ENCODE measurements at regions not wholly inside any gene's neighbourhood (a gene's known extent, or its start where the extent isn't known, plus 50 kb on each side); places are given as distances from the start of the nearest gene placed in this dataset.

- no peak overlapping the region for H3K27ac ChIP-seq (ENCODE audit: low read depth, low read length)
- POLR2A ChIA-PET = no interaction called here
- H3K9me3 ChIP-seq (ENCODE audit: control insufficient read depth, insufficient read depth, low read length) = no peaks in the 10 kb centered on the region
- no peaks in the 10 kb centered on the region for H3K27me3 ChIP-seq (ENCODE audit: control insufficient read depth, insufficient read depth, low read length)
- CTCF ChIA-PET = no interaction called here
- DNase-seq (ENCODE audit: low read depth, low spot score) = no peak
- H3K4me3 ChIP-seq (ENCODE audit: low read depth, low read length) = no peak overlapping the region
- no peak for TF ChIP-seq CTCF (IDR thresholded peaks at IDR 0.05; ENCODE audit: low read depth, low read length)
Measured at GRCh38 chrX:16311671-16312070, 144.4 kb downstream of the MAGEB17 start.

GRCh38 chrX:16312761-16313623 lies 145.7 kb downstream of the MAGEB17 start:
- Histone ChIP-seq H3K9me3 (ENCODE audit: control insufficient read depth, insufficient read depth, low read length) (no peaks in the 10 kb centered on the region), H3K4me3 (ENCODE audit: low read depth, low read length) (no peak overlapping the region), H3K27me3 (ENCODE audit: control insufficient read depth, insufficient read depth, low read length) (no peaks in the 10 kb centered on the region), H3K27ac (ENCODE audit: low read depth, low read length) (no peak overlapping the region)
- TF ChIP-seq CTCF (IDR thresholded peaks at IDR 0.05; ENCODE audit: low read depth, low read length) = no peak
- POLR2A ChIA-PET = no interaction called here
- CTCF ChIA-PET = no interaction called here
- no peak for DNase-seq (ENCODE audit: low read depth, low spot score)

DNA sequence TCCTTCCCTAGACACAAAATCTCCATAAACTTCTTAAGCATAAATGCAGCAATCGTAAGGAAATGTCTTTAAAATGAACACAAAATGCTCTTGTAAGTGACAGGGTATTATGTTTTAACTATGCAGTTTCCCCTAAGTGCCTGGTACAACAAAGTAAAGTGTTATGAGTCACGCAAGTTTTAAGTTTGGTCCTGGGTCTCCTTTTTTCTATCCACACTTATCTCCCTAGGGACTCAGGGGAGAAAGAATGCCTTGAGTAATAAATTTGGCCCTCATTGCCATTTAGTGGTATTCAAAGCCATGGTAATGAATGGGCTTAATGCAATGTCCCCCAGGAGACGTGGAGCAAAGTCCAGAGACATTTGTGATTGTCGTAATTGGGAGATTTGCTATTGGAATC lies 149.1 kb downstream of the MAGEB17 start:
- Histone ChIP-seq H3K9me3 (ENCODE audit: control insufficient read depth, insufficient read depth, low read length) (no peaks in the 10 kb centered on the region), H3K27ac (ENCODE audit: low read depth, low read length) (no peak overlapping the region), H3K27me3 (ENCODE audit: control insufficient read depth, insufficient read depth, low read length) (no peaks in the 10 kb centered on the region), H3K4me3 (ENCODE audit: low read depth, low read length) (no peak overlapping the region)
- POLR2A ChIA-PET = no interaction called here
- DNase-seq (ENCODE audit: low read depth, low spot score) = no peak
- TF ChIP-seq CTCF (IDR thresholded peaks at IDR 0.05; ENCODE audit: low read depth, low read length) = no peak
- CTCF ChIA-PET = no interaction called here

- CTCF ChIA-PET = interaction anchor here (1.5 kb wide), 1 partner anchor 117 kb away, joined by 3 read pairs; no protein-coding TSS in a partner anchor
- H3K4me3 ChIP-seq (ENCODE audit: low read depth, low read length) = no peak overlapping the region
- DNase-seq (ENCODE audit: low read depth, low spot score) = peak; percentile 13
- POLR2A ChIA-PET = no interaction called here
- H3K27me3 ChIP-seq (ENCODE audit: control insufficient read depth, insufficient read depth, low read length) = no peaks in the 10 kb centered on the region
- no peak for TF ChIP-seq CTCF (IDR thresholded peaks at IDR 0.05; ENCODE audit: low read depth, low read length)
- no peaks in the 10 kb centered on the region for H3K9me3 ChIP-seq (ENCODE audit: control insufficient read depth, insufficient read depth, low read length)
- H3K27ac ChIP-seq (ENCODE audit: low read depth, low read length) = no peak overlapping the region
Measured at GRCh38 chrX:16319929-16320328, 152.6 kb downstream of the MAGEB17 start.

GRCh38 chrX:16320765-16321355 lies 153.6 kb downstream of the MAGEB17 start:
- Histone ChIP-seq H3K9me3 (ENCODE audit: control insufficient read depth, insufficient read depth, low read length) (no peaks in the 10 kb centered on the region), H3K4me3 (ENCODE audit: low read depth, low read length) (no peak overlapping the region), H3K27me3 (ENCODE audit: control insufficient read depth, insufficient read depth, low read length) (no peaks in the 10 kb centered on the region), H3K27ac (ENCODE audit: low read depth, low read length) (peak overlapping the region; percentile 82)
- TF ChIP-seq CTCF (IDR thresholded peaks at IDR 0.05; ENCODE audit: low read depth, low read length) = no peak
- ChIA-PET CTCF (interaction anchor here (1.0 to 1.5 kb wide), 2 partner anchors 116 to 199 kb away, joined by 3 read pairs; no protein-coding TSS in a partner anchor), POLR2A (no interaction called here)
- peak; percentile 34 for DNase-seq (ENCODE audit: low read depth, low spot score)
